HepG2 (cell line): ENCODE measurements at regions not wholly inside any gene's neighbourhood (a gene's known extent, or its start where the extent isn't known, plus 50 kb on each side); places are given as distances from the start of the nearest gene placed in this dataset.

Experiments used
- ATAC-seq: fragments of 200-7000 bp; cut with Tn5 transposase; 3 replicates; pipeline ENCODE4 v1.9.1; 2020; ENCODE audit warnings: mild to moderate bottlenecking, moderate library complexity
- BruUV-seq: library from RNA; stranded (reverse); fragments of 400-500 nt; replicated peaks from 2 replicates; lab custom pipeline; 2021; lab: Mats Ljungman, UMichigan
- CTCF ChIA-PET: fragments of 300-600 bp; formaldehyde crosslinking; extraction: SDS; loops from one replicate; lab custom pipeline; 2021; ENCODE audit warnings: low total read pairs, inconsistent platforms, low intra/inter-chr PET ratio; lab: Yijun Ruan, JAX
- POLR2A ChIA-PET: fragments of 350-600 bp; sonication (Branson Sonifier 250); formaldehyde crosslinking; loops from one replicate; lab custom pipeline; 2020; ENCODE audit warnings: antibody characterized with exemption, inconsistent platforms; lab: Yijun Ruan, JAX
- DNase-seq: peaks from one replicate; pipeline ENCODE4 v3.0.0-alpha.2; 2015; ENCODE audit warnings: low spot score
- FAIRE-seq: peaks from 3 replicates; lab custom pipeline; 2011; peaks lifted over from hg19 to GRCh38; lab: Jason Lieb, UNC
- H2AFZ ChIP-seq: one replicate; pipeline ENCODE4 v1.6.1; 2011; ENCODE audit warnings: low read length, inconsistent platforms
- H3K27ac ChIP-seq: fragments of 300-600 bp; 3 replicates; pipeline ENCODE4 v1.8.0; 2011; ENCODE audit warnings: mixed run types, mild to moderate bottlenecking, mixed read lengths, low read length, inconsistent platforms; ENCODE audit not compliant: insufficient read depth; ENCODE audit errors: extremely low read length
- H3K27me3 ChIP-seq, 2 experiments: fragments of 200-600 bp in 1 of 2; 2 replicates in 1 of 2; 3 replicates in 1 of 2; pipeline versions ENCODE4 v1.6.0 to v1.8.0; 2011; ENCODE audit warnings: low read length in 2 of 2, mild to moderate bottlenecking in 2 of 2, moderate library complexity in 2 of 2, inconsistent platforms in 1 of 2; ENCODE audit not compliant: insufficient read depth in 2 of 2, control insufficient read depth in 1 of 2
- H3K36me3 ChIP-seq, 2 experiments: fragments of 200-600 bp in 1 of 2; replicated peaks in 1 of 2; 2 replicates in 1 of 2; 3 replicates in 1 of 2; pipeline versions ENCODE4 v1.5.1 to v1.8.0; 2011; ENCODE audit warnings: low read length in 2 of 2, inconsistent platforms in 1 of 2; ENCODE audit not compliant: insufficient read depth in 2 of 2, control insufficient read depth in 1 of 2
- H3K4me1 ChIP-seq: 2 replicates; pipeline ENCODE4 v1.5.1; 2012; ENCODE audit warnings: low read length, inconsistent platforms; ENCODE audit not compliant: insufficient read depth
- H3K4me2 ChIP-seq: 2 replicates; pipeline ENCODE4 v1.6.0; 2011; ENCODE audit warnings: low read depth, low read length, inconsistent platforms
- H3K4me3 ChIP-seq, 3 experiments: fragments of 200-600 bp in 1 of 3; sonication (generic), shearing (Covaris generic) in 1 of 3; replicated peaks in 1 of 3; 2 replicates each; pipeline ENCODE4 v1.5.1; 2011 to 2016; ENCODE audit warnings: low read length in 3 of 3, inconsistent platforms in 2 of 3, low read depth in 2 of 3, mild to moderate bottlenecking in 2 of 3, control low read depth in 1 of 3, mixed read lengths in 1 of 3; ENCODE audit not compliant: insufficient read depth in 1 of 3
- H3K79me2 ChIP-seq: one replicate; pipeline ENCODE4 v1.6.1; 2011; ENCODE audit warnings: low read length, inconsistent platforms; ENCODE audit not compliant: insufficient read depth
- H3K9ac ChIP-seq: 2 replicates; pipeline ENCODE4 v1.6.0; 2011; ENCODE audit warnings: mild to moderate bottlenecking, low read depth, low read length, inconsistent platforms; ENCODE audit not compliant: insufficient read depth
- H3K9me3 ChIP-seq: 2 replicates; pipeline ENCODE4 v1.5.1; 2012; ENCODE audit warnings: mild to moderate bottlenecking, low read length
- H4K20me1 ChIP-seq: 2 replicates; pipeline ENCODE4 v1.6.0; 2011; ENCODE audit warnings: inconsistent platforms, mild to moderate bottlenecking, low read length, moderate library complexity; ENCODE audit not compliant: insufficient read depth
- PITX1 ChIP-seq: sonication (generic); formaldehyde crosslinking; IDR thresholded peaks from 2 replicates; pipeline ENCODE4 v1.5.1; 2020; ENCODE audit warnings: mild to moderate bottlenecking, missing genetic modification reagents
- TBX3 ChIP-seq: fragments of 450-650 bp; IDR thresholded peaks from 2 replicates; pipeline ENCODE4 v1.6.1; 2017; ENCODE audit warnings: antibody characterized with exemption, mild to moderate bottlenecking, inconsistent platforms, borderline replicate concordance
- ZFP41 ChIP-seq: sonication (generic); formaldehyde crosslinking; IDR thresholded peaks from 2 replicates; pipeline ENCODE4 v1.4.0; 2020; ENCODE audit warnings: mild to moderate bottlenecking, missing genetic modification reagents, borderline replicate concordance
- ZNF263 ChIP-seq: sonication (generic); formaldehyde crosslinking; IDR thresholded peaks from 2 replicates; pipeline ENCODE4 v1.4.0; 2020; ENCODE audit warnings: missing genetic modification reagents
- ZNF484 ChIP-seq: sonication (generic); formaldehyde crosslinking; IDR thresholded peaks from 2 replicates; pipeline ENCODE4 v1.5.1; 2020; ENCODE audit warnings: mild to moderate bottlenecking, low read depth, missing genetic modification reagents, borderline replicate concordance
- WGBS: methylation state at CpG from one replicate; pipeline ENCODE4 v1.1.6; 2017; ENCODE audit warnings: low lambda C conversion rate; 5-methylcytosine and 5-hydroxymethylcytosine counted together
- in situ Hi-C: cut with HindIII; loops from 2 replicates; pipeline ENCODE4 v1.10.0; 2017; ENCODE audit warnings: low pct_unique_long_range_greater_than_20kb; ENCODE audit not compliant: extremely low pct_ligation_motif_present
- intact Hi-C: fragments of 100-400 bp; cut with micrococcal nuclease; formaldehyde crosslinking; loops from one replicate; pipeline ENCODE4 v1.10.0; 2022; ENCODE audit not compliant: unreplicated experiment
- TF ChIP-seq, protein P1 (sequence below): sonication (generic); formaldehyde crosslinking; IDR thresholded peaks from 2 replicates; pipeline ENCODE4 v1.4.0; 2020; ENCODE audit warnings: low read depth, mild to moderate bottlenecking, missing genetic modification reagents
- TF ChIP-seq, protein P2 (sequence below): sonication (generic); formaldehyde crosslinking; IDR thresholded peaks from 2 replicates; pipeline ENCODE4 v1.4.0; 2020; ENCODE audit warnings: missing genetic modification reagents
- TF ChIP-seq, protein P3 (sequence below): sonication (generic); formaldehyde crosslinking; IDR thresholded peaks from 2 replicates; pipeline ENCODE4 v1.4.0; 2020; ENCODE audit warnings: missing genetic modification reagents, borderline replicate concordance
- TF ChIP-seq, protein P4 (sequence below): sonication (generic); formaldehyde crosslinking; IDR thresholded peaks from 2 replicates; pipeline ENCODE4 v1.4.0; 2020; ENCODE audit warnings: missing genetic modification reagents; ENCODE audit errors: not compliant biosample characterization
- TF ChIP-seq, protein P5 (sequence below): IDR thresholded peaks from 2 replicates; pipeline ENCODE4 v1.6.1; 2016; ENCODE audit warnings: missing compliant biosample characterization, missing genetic modification reagents, borderline replicate concordance
- TF ChIP-seq, protein P6 (sequence below): sonication (generic); formaldehyde crosslinking; IDR thresholded peaks from 2 replicates; pipeline ENCODE4 v1.4.0; 2020; ENCODE audit warnings: missing genetic modification reagents, borderline replicate concordance

DNA sequence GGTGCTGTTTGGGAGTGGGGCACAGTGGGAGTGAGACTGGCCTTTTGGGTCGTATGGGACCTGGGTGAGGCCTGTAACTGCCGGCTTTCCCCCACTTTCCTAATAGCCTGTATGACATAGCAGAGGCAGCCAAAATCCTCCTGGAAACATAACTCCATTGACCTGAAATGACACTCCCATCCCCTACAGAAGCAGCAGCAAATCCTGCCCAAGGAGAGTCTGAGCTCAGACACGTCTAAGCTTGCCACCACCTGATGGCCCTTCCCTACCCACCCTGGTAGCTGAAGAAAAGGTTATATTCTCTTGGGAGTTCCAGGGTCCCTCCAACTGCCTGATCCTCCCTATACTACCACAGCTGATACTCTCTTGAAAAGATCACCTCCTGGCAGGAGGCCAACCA lies 179.8 kb upstream of the ARRDC3 start:
- Histone ChIP-seq H3K9me3 (peaks cover 39% of the 10 kb centered on the region), H3K4me1 (no peaks in the 10 kb centered on the region), H2AFZ (no peak overlapping the region), H3K4me3 (no peak overlapping the region), H3K79me2 (no peaks in the 10 kb centered on the region), H4K20me1 (no peaks in the 10 kb centered on the region), H3K27ac (no peak overlapping the region), H3K4me2 (no peak overlapping the region), H3K36me3 (no peaks in the 10 kb centered on the region), H3K27me3 (no peaks in the 10 kb centered on the region), H3K9ac (no peak overlapping the region)
- in situ Hi-C loops, result no loop called here
- POLR2A ChIA-PET, result no interaction called here
- DNase-seq, result no peak
- intact Hi-C loops, result no loop called here
- 0% methylated on average over 2 of the region's 3 CpGs for WGBS
- FAIRE-seq, result no peak
- no TSS peak for BruUV-seq
- CTCF ChIA-PET, result no interaction called here
- no peak for ATAC-seq
- TF ChIP-seq TBX3, result no peak
- TF ChIP-seq, protein P1, sequence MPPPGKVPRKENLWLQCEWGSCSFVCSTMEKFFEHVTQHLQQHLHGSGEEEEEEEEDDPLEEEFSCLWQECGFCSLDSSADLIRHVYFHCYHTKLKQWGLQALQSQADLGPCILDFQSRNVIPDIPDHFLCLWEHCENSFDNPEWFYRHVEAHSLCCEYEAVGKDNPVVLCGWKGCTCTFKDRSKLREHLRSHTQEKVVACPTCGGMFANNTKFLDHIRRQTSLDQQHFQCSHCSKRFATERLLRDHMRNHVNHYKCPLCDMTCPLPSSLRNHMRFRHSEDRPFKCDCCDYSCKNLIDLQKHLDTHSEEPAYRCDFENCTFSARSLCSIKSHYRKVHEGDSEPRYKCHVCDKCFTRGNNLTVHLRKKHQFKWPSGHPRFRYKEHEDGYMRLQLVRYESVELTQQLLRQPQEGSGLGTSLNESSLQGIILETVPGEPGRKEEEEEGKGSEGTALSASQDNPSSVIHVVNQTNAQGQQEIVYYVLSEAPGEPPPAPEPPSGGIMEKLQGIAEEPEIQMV (CRISPR knock-in tag), result no peak
- TF ChIP-seq ZFP41 (CRISPR knock-in tag), result no peak
- TF ChIP-seq, protein P2, sequence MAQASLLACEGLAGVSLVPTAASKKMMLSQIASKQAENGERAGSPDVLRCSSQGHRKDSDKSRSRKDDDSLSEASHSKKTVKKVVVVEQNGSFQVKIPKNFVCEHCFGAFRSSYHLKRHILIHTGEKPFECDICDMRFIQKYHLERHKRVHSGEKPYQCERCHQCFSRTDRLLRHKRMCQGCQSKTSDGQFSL (CRISPR knock-in tag), result no peak
- no peak for TF ChIP-seq ZNF263 (CRISPR knock-in tag)
- TF ChIP-seq, protein P3, sequence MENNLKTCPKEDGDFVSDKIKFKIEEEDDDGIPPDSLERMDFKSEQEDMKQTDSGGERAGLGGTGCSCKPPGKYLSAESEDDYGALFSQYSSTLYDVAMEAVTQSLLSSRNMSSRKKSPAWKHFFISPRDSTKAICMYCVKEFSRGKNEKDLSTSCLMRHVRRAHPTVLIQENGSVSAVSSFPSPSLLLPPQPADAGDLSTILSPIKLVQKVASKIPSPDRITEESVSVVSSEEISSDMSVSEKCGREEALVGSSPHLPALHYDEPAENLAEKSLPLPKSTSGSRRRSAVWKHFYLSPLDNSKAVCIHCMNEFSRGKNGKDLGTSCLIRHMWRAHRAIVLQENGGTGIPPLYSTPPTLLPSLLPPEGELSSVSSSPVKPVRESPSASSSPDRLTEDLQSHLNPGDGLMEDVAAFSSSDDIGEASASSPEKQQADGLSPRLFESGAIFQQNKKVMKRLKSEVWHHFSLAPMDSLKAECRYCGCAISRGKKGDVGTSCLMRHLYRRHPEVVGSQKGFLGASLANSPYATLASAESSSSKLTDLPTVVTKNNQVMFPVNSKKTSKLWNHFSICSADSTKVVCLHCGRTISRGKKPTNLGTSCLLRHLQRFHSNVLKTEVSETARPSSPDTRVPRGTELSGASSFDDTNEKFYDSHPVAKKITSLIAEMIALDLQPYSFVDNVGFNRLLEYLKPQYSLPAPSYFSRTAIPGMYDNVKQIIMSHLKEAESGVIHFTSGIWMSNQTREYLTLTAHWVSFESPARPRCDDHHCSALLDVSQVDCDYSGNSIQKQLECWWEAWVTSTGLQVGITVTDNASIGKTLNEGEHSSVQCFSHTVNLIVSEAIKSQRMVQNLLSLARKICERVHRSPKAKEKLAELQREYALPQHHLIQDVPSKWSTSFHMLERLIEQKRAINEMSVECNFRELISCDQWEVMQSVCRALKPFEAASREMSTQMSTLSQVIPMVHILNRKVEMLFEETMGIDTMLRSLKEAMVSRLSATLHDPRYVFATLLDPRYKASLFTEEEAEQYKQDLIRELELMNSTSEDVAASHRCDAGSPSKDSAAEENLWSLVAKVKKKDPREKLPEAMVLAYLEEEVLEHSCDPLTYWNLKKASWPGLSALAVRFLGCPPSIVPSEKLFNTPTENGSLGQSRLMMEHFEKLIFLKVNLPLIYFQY (CRISPR knock-in tag), result no peak
- TF ChIP-seq, protein P4, sequence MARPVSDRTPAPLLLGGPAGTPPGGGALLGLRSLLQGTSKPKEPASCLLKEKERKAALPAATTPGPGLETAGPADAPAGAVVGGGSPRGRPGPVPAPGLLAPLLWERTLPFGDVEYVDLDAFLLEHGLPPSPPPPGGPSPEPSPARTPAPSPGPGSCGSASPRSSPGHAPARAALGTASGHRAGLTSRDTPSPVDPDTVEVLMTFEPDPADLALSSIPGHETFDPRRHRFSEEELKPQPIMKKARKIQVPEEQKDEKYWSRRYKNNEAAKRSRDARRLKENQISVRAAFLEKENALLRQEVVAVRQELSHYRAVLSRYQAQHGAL (CRISPR knock-in tag), result no peak
- no peak for TF ChIP-seq ZNF484 (CRISPR knock-in tag)
- TF ChIP-seq, protein P5, sequence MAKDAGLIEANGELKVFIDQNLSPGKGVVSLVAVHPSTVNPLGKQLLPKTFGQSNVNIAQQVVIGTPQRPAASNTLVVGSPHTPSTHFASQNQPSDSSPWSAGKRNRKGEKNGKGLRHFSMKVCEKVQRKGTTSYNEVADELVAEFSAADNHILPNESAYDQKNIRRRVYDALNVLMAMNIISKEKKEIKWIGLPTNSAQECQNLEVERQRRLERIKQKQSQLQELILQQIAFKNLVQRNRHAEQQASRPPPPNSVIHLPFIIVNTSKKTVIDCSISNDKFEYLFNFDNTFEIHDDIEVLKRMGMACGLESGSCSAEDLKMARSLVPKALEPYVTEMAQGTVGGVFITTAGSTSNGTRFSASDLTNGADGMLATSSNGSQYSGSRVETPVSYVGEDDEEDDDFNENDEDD (CRISPR knock-in tag), result no peak
- TF ChIP-seq PITX1 (CRISPR knock-in tag), result no peak
- TF ChIP-seq, protein P6, sequence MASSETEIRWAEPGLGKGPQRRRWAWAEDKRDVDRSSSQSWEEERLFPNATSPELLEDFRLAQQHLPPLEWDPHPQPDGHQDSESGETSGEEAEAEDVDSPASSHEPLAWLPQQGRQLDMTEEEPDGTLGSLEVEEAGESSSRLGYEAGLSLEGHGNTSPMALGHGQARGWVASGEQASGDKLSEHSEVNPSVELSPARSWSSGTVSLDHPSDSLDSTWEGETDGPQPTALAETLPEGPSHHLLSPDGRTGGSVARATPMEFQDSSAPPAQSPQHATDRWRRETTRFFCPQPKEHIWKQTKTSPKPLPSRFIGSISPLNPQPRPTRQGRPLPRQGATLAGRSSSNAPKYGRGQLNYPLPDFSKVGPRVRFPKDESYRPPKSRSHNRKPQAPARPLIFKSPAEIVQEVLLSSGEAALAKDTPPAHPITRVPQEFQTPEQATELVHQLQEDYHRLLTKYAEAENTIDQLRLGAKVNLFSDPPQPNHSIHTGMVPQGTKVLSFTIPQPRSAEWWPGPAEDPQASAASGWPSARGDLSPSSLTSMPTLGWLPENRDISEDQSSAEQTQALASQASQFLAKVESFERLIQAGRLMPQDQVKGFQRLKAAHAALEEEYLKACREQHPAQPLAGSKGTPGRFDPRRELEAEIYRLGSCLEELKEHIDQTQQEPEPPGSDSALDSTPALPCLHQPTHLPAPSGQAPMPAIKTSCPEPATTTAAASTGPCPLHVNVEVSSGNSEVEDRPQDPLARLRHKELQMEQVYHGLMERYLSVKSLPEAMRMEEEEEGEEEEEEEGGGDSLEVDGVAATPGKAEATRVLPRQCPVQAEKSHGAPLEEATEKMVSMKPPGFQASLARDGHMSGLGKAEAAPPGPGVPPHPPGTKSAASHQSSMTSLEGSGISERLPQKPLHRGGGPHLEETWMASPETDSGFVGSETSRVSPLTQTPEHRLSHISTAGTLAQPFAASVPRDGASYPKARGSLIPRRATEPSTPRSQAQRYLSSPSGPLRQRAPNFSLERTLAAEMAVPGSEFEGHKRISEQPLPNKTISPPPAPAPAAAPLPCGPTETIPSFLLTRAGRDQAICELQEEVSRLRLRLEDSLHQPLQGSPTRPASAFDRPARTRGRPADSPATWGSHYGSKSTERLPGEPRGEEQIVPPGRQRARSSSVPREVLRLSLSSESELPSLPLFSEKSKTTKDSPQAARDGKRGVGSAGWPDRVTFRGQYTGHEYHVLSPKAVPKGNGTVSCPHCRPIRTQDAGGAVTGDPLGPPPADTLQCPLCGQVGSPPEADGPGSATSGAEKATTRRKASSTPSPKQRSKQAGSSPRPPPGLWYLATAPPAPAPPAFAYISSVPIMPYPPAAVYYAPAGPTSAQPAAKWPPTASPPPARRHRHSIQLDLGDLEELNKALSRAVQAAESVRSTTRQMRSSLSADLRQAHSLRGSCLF (CRISPR knock-in tag), result no peak
